Panc1 (cell line): ENCODE measurements at regions not wholly inside any gene's neighbourhood (a gene's known extent, or its start where the extent isn't known, plus 50 kb on each side); places are given as distances from the start of the nearest gene placed in this dataset.

Experiments used
- ATAC-seq: fragments of 200-7000 bp; cut with Tn5 transposase; 2 replicates; pipeline ENCODE4 v1.9.1; 2020; ENCODE audit warnings: mild to moderate bottlenecking, moderate library complexity
- BruUV-seq: library from RNA; stranded (reverse); fragments of 400-500 nt; replicated peaks from 2 replicates; lab custom pipeline; 2021; lab: Mats Ljungman, UMichigan
- CTCF ChIA-PET: fragments of 300-600 bp; sonication (Branson Sonifier 250); formaldehyde crosslinking; loops from one replicate; lab custom pipeline; 2022; ENCODE audit warnings: antibody characterized with exemption; lab: Charles Lee
- POLR2A ChIA-PET: fragments of 300-600 bp; sonication (Branson Sonifier 250); formaldehyde crosslinking; loops from one replicate; lab custom pipeline; 2022; ENCODE audit warnings: antibody characterized with exemption; lab: Charles Lee
- DNase-seq: peaks from one replicate; pipeline ENCODE4 v3.0.0-alpha.2; 2010; ENCODE audit warnings: low read depth, low spot score
- H3K27ac ChIP-seq: 2 replicates; pipeline ENCODE4 v1.5.1; 2011; ENCODE audit warnings: mild to moderate bottlenecking, low read length, inconsistent platforms
- H3K27me3 ChIP-seq: fragments of 200-500 bp; sonication (Bioruptor generic); 2 replicates; pipeline ENCODE4 v1.6.0; 2014; ENCODE audit warnings: low read length, inconsistent platforms; ENCODE audit not compliant: control insufficient read depth, insufficient read depth
- H3K36me3 ChIP-seq: fragments of 200-500 bp; sonication (Bioruptor generic); 2 replicates; pipeline ENCODE4 v1.5.1; 2014; ENCODE audit warnings: inconsistent platforms, mild to moderate bottlenecking, low read length, moderate library complexity; ENCODE audit not compliant: control insufficient read depth, insufficient read depth
- H3K4me1 ChIP-seq: 2 replicates; pipeline ENCODE4 v1.5.1; 2011; ENCODE audit warnings: inconsistent platforms, mild to moderate bottlenecking, low read length, moderate library complexity; ENCODE audit not compliant: control insufficient read depth, insufficient read depth
- H3K4me3 ChIP-seq, 2 experiments: 2 replicates each; pipeline ENCODE4 v1.5.1; 2011 to 2012; ENCODE audit warnings: low read depth in 2 of 2, low read length in 2 of 2, mild to moderate bottlenecking in 2 of 2, inconsistent platforms in 1 of 2, moderate library complexity in 1 of 2
- H3K9me3 ChIP-seq: fragments of 200-500 bp; sonication (Bioruptor generic); 2 replicates; pipeline ENCODE4 v1.5.1; 2014; ENCODE audit warnings: low read depth, mild to moderate bottlenecking, inconsistent platforms, low read length, moderate library complexity; ENCODE audit not compliant: control insufficient read depth, insufficient read depth
- POLR2AphosphoS5 ChIP-seq: IDR thresholded peaks from 2 replicates; pipeline ENCODE4 v1.6.1; 2012; ENCODE audit warnings: mild to moderate bottlenecking, low read depth, low read length, moderate library complexity
- SIN3A ChIP-seq: IDR thresholded peaks from 2 replicates; pipeline ENCODE4 v1.6.1; 2012; ENCODE audit warnings: low read depth, mild to moderate bottlenecking, low read length, moderate library complexity, borderline replicate concordance; ENCODE audit not compliant: insufficient read depth
- TCF7L2 ChIP-seq: IDR thresholded peaks from 2 replicates; pipeline ENCODE4 v1.6.1; 2011; ENCODE audit warnings: mild to moderate bottlenecking, low read depth, low read length, inconsistent platforms
- in situ Hi-C: cut with HindIII; loops from 2 replicates; pipeline ENCODE4 v1.10.0; 2016; ENCODE audit warnings: low sequenced_read_pairs, low pct_unique_long_range_greater_than_20kb
- intact Hi-C: fragments of 100-400 bp; cut with micrococcal nuclease; formaldehyde crosslinking; loops from one replicate; pipeline ENCODE4 v1.10.0; 2022; ENCODE audit not compliant: unreplicated experiment
- TF ChIP-seq, protein P1 (sequence below), 2 experiments: IDR thresholded peaks; 2 replicates each; pipeline ENCODE4 v1.6.1; 2011 to 2012; ENCODE audit warnings: low read depth in 2 of 2, control low read depth in 1 of 2, low read length in 1 of 2, mild to moderate bottlenecking in 1 of 2, moderate library complexity in 1 of 2; ENCODE audit not compliant: insufficient read depth in 1 of 2
- TF ChIP-seq, protein P2 (sequence below): fragments of 450-650 bp; IDR thresholded peaks from 2 replicates; pipeline ENCODE4 v1.5.1; 2017; ENCODE audit warnings: mild to moderate bottlenecking

DNA sequence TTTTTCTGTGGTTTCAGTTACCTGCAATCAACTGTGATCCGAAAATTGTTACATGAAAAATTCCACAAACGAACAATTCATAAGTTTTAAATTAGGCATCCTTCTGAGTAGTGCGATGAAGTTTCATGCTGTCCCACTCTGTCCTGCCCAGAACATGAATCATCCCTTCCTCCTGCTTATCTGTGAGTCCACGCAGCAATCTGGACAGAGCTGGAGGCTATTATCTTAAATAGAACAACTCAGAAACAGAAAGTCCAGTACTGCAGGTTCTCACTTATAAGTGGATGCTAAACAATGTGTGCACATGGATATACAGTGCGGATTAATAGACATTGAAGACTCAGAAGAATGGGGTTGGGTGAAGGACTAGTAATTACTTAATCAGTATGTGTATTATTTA, 583.7 kb upstream of the SPRY2 start:
- no peak overlapping the region for H3K4me3 ChIP-seq
- no peaks in the 10 kb centered on the region for H3K4me1 ChIP-seq
- no peaks in the 10 kb centered on the region for H3K9me3 ChIP-seq
- ATAC-seq (no peak), DNase-seq (no peak)
- POLR2A ChIA-PET = no interaction called here
- no peak overlapping the region for H3K27ac ChIP-seq
- intact Hi-C loops = no loop called here
- H3K36me3 ChIP-seq = no peaks in the 10 kb centered on the region
- no TSS peak for BruUV-seq
- CTCF ChIA-PET = no interaction called here
- no peaks in the 10 kb centered on the region for H3K27me3 ChIP-seq
- in situ Hi-C loops = no loop called here
- no peak for TF ChIP-seq TCF7L2
- TF ChIP-seq SIN3A = no peak
- TF ChIP-seq, protein P1, sequence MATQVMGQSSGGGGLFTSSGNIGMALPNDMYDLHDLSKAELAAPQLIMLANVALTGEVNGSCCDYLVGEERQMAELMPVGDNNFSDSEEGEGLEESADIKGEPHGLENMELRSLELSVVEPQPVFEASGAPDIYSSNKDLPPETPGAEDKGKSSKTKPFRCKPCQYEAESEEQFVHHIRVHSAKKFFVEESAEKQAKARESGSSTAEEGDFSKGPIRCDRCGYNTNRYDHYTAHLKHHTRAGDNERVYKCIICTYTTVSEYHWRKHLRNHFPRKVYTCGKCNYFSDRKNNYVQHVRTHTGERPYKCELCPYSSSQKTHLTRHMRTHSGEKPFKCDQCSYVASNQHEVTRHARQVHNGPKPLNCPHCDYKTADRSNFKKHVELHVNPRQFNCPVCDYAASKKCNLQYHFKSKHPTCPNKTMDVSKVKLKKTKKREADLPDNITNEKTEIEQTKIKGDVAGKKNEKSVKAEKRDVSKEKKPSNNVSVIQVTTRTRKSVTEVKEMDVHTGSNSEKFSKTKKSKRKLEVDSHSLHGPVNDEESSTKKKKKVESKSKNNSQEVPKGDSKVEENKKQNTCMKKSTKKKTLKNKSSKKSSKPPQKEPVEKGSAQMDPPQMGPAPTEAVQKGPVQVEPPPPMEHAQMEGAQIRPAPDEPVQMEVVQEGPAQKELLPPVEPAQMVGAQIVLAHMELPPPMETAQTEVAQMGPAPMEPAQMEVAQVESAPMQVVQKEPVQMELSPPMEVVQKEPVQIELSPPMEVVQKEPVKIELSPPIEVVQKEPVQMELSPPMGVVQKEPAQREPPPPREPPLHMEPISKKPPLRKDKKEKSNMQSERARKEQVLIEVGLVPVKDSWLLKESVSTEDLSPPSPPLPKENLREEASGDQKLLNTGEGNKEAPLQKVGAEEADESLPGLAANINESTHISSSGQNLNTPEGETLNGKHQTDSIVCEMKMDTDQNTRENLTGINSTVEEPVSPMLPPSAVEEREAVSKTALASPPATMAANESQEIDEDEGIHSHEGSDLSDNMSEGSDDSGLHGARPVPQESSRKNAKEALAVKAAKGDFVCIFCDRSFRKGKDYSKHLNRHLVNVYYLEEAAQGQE (IDR thresholded peaks at IDR 0.05; ENCODE audit: insufficient read depth in 1 of 2, low read depth in 2 of 2, low read length in 1 of 2) = no peak
- no peak for TF ChIP-seq POLR2AphosphoS5
- TF ChIP-seq, protein P2, sequence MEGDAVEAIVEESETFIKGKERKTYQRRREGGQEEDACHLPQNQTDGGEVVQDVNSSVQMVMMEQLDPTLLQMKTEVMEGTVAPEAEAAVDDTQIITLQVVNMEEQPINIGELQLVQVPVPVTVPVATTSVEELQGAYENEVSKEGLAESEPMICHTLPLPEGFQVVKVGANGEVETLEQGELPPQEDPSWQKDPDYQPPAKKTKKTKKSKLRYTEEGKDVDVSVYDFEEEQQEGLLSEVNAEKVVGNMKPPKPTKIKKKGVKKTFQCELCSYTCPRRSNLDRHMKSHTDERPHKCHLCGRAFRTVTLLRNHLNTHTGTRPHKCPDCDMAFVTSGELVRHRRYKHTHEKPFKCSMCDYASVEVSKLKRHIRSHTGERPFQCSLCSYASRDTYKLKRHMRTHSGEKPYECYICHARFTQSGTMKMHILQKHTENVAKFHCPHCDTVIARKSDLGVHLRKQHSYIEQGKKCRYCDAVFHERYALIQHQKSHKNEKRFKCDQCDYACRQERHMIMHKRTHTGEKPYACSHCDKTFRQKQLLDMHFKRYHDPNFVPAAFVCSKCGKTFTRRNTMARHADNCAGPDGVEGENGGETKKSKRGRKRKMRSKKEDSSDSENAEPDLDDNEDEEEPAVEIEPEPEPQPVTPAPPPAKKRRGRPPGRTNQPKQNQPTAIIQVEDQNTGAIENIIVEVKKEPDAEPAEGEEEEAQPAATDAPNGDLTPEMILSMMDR = no peak

DNA sequence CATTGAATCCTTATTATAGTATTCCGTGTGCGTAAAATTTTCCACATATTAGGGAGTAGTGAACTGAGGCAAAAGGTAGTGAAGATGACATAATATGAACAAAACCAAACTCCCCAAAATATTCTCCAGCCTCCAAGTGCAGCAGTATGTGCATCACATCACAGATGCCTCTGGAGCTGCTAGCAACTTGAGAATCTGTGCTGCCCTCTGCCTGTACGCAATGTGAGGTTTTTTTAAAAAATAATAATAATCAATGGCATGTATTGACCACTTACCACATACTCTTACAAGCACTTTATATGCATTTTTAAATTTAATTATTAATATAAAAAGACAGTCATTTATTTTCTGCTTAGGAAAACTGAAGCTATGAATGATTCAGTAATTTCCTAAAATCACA, 583.0 kb upstream of the SPRY2 start:
- H3K36me3 ChIP-seq = no peaks in the 10 kb centered on the region
- no peaks in the 10 kb centered on the region for H3K4me1 ChIP-seq
- ATAC-seq (no peak), DNase-seq (no peak)
- POLR2A ChIA-PET = no interaction called here
- no peaks in the 10 kb centered on the region for H3K27me3 ChIP-seq
- in situ Hi-C loops (no loop called here), intact Hi-C loops (no loop called here)
- TF ChIP-seq SIN3A (no peak), TCF7L2 (no peak), POLR2AphosphoS5 (no peak)
- TF ChIP-seq, protein P1 (IDR thresholded peaks at IDR 0.05; ENCODE audit: insufficient read depth in 1 of 2, low read depth in 2 of 2, low read length in 1 of 2) = no peak
- TF ChIP-seq, protein P2 = peak; percentile 39
- H3K4me3 ChIP-seq = no peak overlapping the region
- H3K27ac ChIP-seq = no peak overlapping the region
- CTCF ChIA-PET = no interaction called here
- H3K9me3 ChIP-seq = no peaks in the 10 kb centered on the region
- no TSS peak for BruUV-seq
